ENCODE measurements at regions not wholly inside any gene's neighbourhood (a gene's known extent, or its start where the extent isn't known, plus 50 kb on each side); places are given as distances from the start of the nearest gene placed in this dataset.

GRCh38 chr11:33941637-33942160 lies 49.8 kb upstream of the LMO2 start (continued):
- no peak for TF ChIP-seq POLR2AphosphoS2 (IDR thresholded peaks at IDR 0.05; ENCODE audit: low read length)
- TF ChIP-seq ELF4 (CRISPR knock-in tag; IDR thresholded peaks at IDR 0.05), result 0 out of 2 replicates have a peak, but pooled peaks have one; percentile 6
- no peak for TF ChIP-seq SLC30A9 (CRISPR knock-in tag; IDR thresholded peaks at IDR 0.05)
- no peak for TF ChIP-seq SRSF3 (IDR thresholded peaks at IDR 0.05; ENCODE audit: insufficient read depth, low read length)
- TF ChIP-seq GABPA (tag; conservative IDR thresholded peaks at IDR 0.05; ENCODE audit: low read depth), result peak; percentile 76
- TF ChIP-seq ETV6 (IDR thresholded peaks at IDR 0.05; ENCODE audit: borderline replicate concordance in 1 of 2, low read depth in 2 of 2, low read length in 1 of 2), result 0 out of 4 replicates have a peak, but pooled peaks of 1 of the 2 experiments have one; percentile 40
- TF ChIP-seq ETV6 (CRISPR knock-in tag; IDR thresholded peaks at IDR 0.05; ENCODE audit: borderline replicate concordance), result no peak
- TF ChIP-seq ETS1 (conservative IDR thresholded peaks at IDR 0.05; ENCODE audit: control insufficient read depth, low read depth, low read length), result peak; percentile 32; the same call in 1 of the 2 replicates
- no peak for TF ChIP-seq SRF (CRISPR knock-in tag; IDR thresholded peaks at IDR 0.05)
- TF ChIP-seq NELFE (IDR thresholded peaks at IDR 0.05; ENCODE audit: insufficient read depth, insufficient read length), result no peak
- TF ChIP-seq ZNF239 (CRISPR knock-in tag; IDR thresholded peaks at IDR 0.05), result peak; percentile 34; the same call in 1 of the 2 replicates
- 0 out of 2 replicates have a peak, but pooled peaks have one; percentile 48 for TF ChIP-seq ZBTB40 (IDR thresholded peaks at IDR 0.05)
- TF ChIP-seq ZBTB40 (CRISPR knock-in tag; IDR thresholded peaks at IDR 0.05), result no peak
- peak; percentile 56 for TF ChIP-seq POLR2AphosphoS5 (IDR thresholded peaks at IDR 0.05; ENCODE audit: control insufficient read depth, insufficient read depth, low read depth, low read length)
- TF ChIP-seq USF2 (CRISPR knock-in tag; IDR thresholded peaks at IDR 0.05), result no peak

All from K562 (cell line).